Heart right ventricle (tissue), 16 donors: ENCODE measurements at regions not wholly inside any gene's neighbourhood (a gene's known extent, or its start where the extent isn't known, plus 50 kb on each side); places are given as distances from the start of the nearest gene placed in this dataset.

Experiments used
- ATAC-seq, 8 donors: fragments of 200-7000 bp; cut with Tn5 transposase; one replicate each; pipeline ENCODE4 v1.9.1; 2020; ENCODE audit warnings: mild to moderate bottlenecking in 8 of 8, moderate library complexity in 8 of 8, moderate number of reproducible peaks in 1 of 8
- DNase-seq, 2 donors: peaks; one replicate each; pipeline ENCODE4 v3.0.0-alpha.2; 2020
- H3K27ac ChIP-seq, 10 donors: fragments of 200-600 bp; sonication (generic) in 2 of 10; one replicate each; pipeline versions ENCODE4 v1.5.0 to v1.8.0; 2020 to 2022; ENCODE audit warnings: mild to moderate bottlenecking in 3 of 10
- H3K27me3 ChIP-seq, 7 donors: fragments of 200-600 bp; one replicate each; pipeline ENCODE4 v1.8.0; 2021 to 2022; ENCODE audit warnings: mild to moderate bottlenecking in 2 of 7
- H3K36me3 ChIP-seq, 9 donors: fragments of 200-600 bp; sonication (generic) in 1 of 9; one replicate each; pipeline versions ENCODE4 v1.5.0 to v1.8.0; 2020 to 2022; ENCODE audit warnings: mild to moderate bottlenecking in 2 of 9
- H3K4me1 ChIP-seq, 9 donors: fragments of 200-600 bp; sonication (generic) in 1 of 9; one replicate each; pipeline versions ENCODE4 v1.5.0 to v1.8.0; 2020 to 2022; ENCODE audit warnings: mild to moderate bottlenecking in 4 of 9
- H3K4me3 ChIP-seq, 10 donors: fragments of 200-600 bp; sonication (generic) in 2 of 10; one replicate each; pipeline versions ENCODE4 v1.5.0 to v1.8.0; 2020 to 2022; ENCODE audit warnings: mild to moderate bottlenecking in 7 of 10, moderate library complexity in 2 of 10
- H3K9me3 ChIP-seq, 11 donors: fragments of 200-600 bp in 10 of 11; sonication (generic) in 2 of 11; one replicate each; pipeline versions ENCODE4 v1.5.0 to v1.8.0; 2013 to 2022; ENCODE audit warnings: mild to moderate bottlenecking in 2 of 11, control low read depth in 1 of 11, moderate library complexity in 1 of 11
- CTCF ChIP-seq, 9 donors: fragments of 200-600 bp; sonication (generic) in 2 of 9; IDR thresholded peaks; one replicate each; pipeline versions ENCODE4 v1.5.0 to v1.8.0; 2021 to 2022; ENCODE audit warnings: antibody characterized with exemption in 9 of 9, mild to moderate bottlenecking in 5 of 9, moderate library complexity in 1 of 9
- WGBS, 2 donors: extraction: QIAGEN DNeasy Blood & Tissue Kit; methylation state at CpG; one replicate each; pipeline ENCODE4 v1.1.7; 2013; ENCODE audit warnings: inconsistent platforms in 1 of 2; 5-methylcytosine and 5-hydroxymethylcytosine counted together
- intact Hi-C, 10 donors: fragments of 100-400 bp; cut with DNase I; formaldehyde crosslinking; loops; one replicate each; pipeline versions ENCODE4 v1.11.1 to v1.14.2; 2022
- donor health status: Arrhythmogenic right ventricular cardiomyopathy.
- donor health status: ischemic (EF 13 %, LVEDD 7.1; RV severe dilation, severe dysfunction).
- donor health status: healthy with polysubstance abuse.
- donor health status: DM: no; HTN: yes; CAD: no.
- donor health status: DM: no; HTN: no; CAD: no.
- donor health status: ischemic (EF 25% LVEDD 6.9; RV normal size, moderate dysfunction).
- donor health status: ischemic (EF 25% LVEDD 5.7; RV mildly dilated, moderate dysfunction).
- donor health status: healthy.
- donor health status: DM: yes; HTN: yes; CAD: no.
- donor health status: Ischemic cardiomyopathy.
- donor health status: ischemic (EF 35%, LVEDD 5.7; RV mildly dilated, moderate dysfunction).
- donor health status: nonischemic (EF 11% LVEDD 7.7; RV severe dilation, severe dysfunction).
- donor health status: DM: yes; HTN: yes; CAD: no.
- donor health status: PGD.
- donor health status: ischemic (EF 29% LVEDD 5.4; RV normal size, mild dysfunction).
- donor health status: nonischemic (EF 23%, LVEDD 6.1; RV moderate dilation, normal function).

- TF ChIP-seq CTCF (IDR thresholded peaks at IDR 0.05), result no peak
- Histone ChIP-seq H3K9me3 (no peaks in the 10 kb centered on the region), H3K4me1 (no peaks in the 10 kb centered on the region), H3K36me3 (no peaks in the 10 kb centered on the region), H3K4me3 (no peak overlapping the region), H3K27ac (no peak overlapping the region), H3K27me3 (no peaks in the 10 kb centered on the region)
- DNase-seq, result no peak
- 85 to 92% methylated on average over 4 of the region's 4 CpGs for WGBS, 2 donors
- no peak for ATAC-seq
- intact Hi-C loops, result no loop called here
Observed at GRCh38 chr5:60376860-60377259, 323.1 kb downstream of the DEPDC1B start.

- no peak for DNase-seq
- Histone ChIP-seq H3K4me1 (no peaks in the 10 kb centered on the region), H3K4me3 (no peak overlapping the region), H3K36me3 (no peaks in the 10 kb centered on the region), H3K27me3 (no peaks in the 10 kb centered on the region), H3K9me3 (no peaks in the 10 kb centered on the region), H3K27ac (no peak overlapping the region)
- intact Hi-C loops, result no loop called here
- no peak for ATAC-seq
- no peak for TF ChIP-seq CTCF (IDR thresholded peaks at IDR 0.05)
- 72 to 79% methylated on average over 5 of the region's 5 CpGs for WGBS, 2 donors
Observed at GRCh38 chr5:60374409-60374808, 325.6 kb downstream of the DEPDC1B start.

DNA sequence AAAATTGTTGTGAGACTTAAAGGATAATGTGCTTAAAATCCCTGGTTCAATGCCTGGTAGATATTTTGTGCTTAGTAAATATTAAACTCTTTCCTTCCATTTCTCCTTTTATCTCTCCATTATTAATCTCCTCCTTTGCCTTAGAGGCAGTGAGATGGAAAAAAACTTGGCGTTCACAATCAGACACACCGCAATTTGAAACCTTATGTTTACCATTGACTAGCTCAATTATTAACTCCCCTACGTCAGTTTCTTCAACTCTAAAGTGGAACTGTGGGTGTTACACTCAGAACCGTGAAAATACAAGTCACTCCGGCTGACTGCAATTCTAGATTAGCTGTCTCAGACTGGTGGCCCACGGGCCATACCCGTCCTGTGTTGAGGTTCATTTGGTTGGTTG, 327.2 kb downstream of the DEPDC1B start:
- H3K27me3 ChIP-seq, result no peaks in the 10 kb centered on the region
- no peak for ATAC-seq
- DNase-seq, result no peak
- no peaks in the 10 kb centered on the region for H3K4me1 ChIP-seq
- no peak overlapping the region for H3K4me3 ChIP-seq
- H3K9me3 ChIP-seq, result no peaks in the 10 kb centered on the region
- no peaks in the 10 kb centered on the region for H3K36me3 ChIP-seq
- TF ChIP-seq CTCF (IDR thresholded peaks at IDR 0.05), result no peak
- intact Hi-C loops, result no loop called here
- no peak overlapping the region for H3K27ac ChIP-seq
- 90 to 91% methylated on average over 7 of the region's 7 CpGs for WGBS, 2 donors

DNA sequence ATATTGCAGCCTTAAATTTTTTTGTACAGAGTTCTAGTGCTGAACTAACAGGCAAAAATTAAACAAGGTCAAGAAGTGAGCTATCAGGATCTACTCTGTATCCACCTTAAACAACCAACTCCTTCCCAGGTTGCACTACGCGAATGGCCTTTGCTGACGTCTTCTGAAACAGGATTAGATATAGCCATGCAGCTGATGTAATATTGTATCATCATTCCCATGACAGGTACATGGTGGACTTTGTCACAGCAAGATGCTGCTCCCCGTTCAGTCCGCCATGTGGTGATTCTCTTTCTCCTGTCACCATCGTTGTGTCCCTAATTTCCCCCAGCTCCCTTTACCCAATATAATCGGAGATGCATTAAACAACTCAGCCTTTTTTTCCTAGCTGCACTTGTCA, 328.9 kb downstream of the DEPDC1B start:
- ATAC-seq, result no peak
- Histone ChIP-seq H3K27ac (no peak overlapping the region), H3K27me3 (no peaks in the 10 kb centered on the region), H3K36me3 (no peaks in the 10 kb centered on the region), H3K9me3 (no peaks in the 10 kb centered on the region), H3K4me3 (no peak overlapping the region), H3K4me1 (no peaks in the 10 kb centered on the region)
- intact Hi-C loops, result no loop called here
- WGBS, 2 donors, result 72 to 81% methylated on average over 7 of the region's 7 CpGs
- DNase-seq, result no peak
- TF ChIP-seq CTCF (IDR thresholded peaks at IDR 0.05), result no peak

- no peaks in the 10 kb centered on the region for H3K27me3 ChIP-seq
- no peak overlapping the region for H3K4me3 ChIP-seq
- WGBS, 2 donors, result 89 to 93% methylated on average over 5 of the region's 5 CpGs
- H3K27ac ChIP-seq, result no peak overlapping the region
- DNase-seq, result no peak
- TF ChIP-seq CTCF (IDR thresholded peaks at IDR 0.05), result no peak
- H3K36me3 ChIP-seq, result no peaks in the 10 kb centered on the region
- H3K9me3 ChIP-seq, result no peaks in the 10 kb centered on the region
- no peaks in the 10 kb centered on the region for H3K4me1 ChIP-seq
- ATAC-seq, result no peak
- intact Hi-C loops, result no loop called here
Observed at GRCh38 chr5:60370508-60370907, 329.5 kb downstream of the DEPDC1B start.
